ENCODE measurements at regions not wholly inside any gene's neighbourhood (a gene's known extent, or its start where the extent isn't known, plus 50 kb on each side); places are given as distances from the start of the nearest gene placed in this dataset.

DNA sequence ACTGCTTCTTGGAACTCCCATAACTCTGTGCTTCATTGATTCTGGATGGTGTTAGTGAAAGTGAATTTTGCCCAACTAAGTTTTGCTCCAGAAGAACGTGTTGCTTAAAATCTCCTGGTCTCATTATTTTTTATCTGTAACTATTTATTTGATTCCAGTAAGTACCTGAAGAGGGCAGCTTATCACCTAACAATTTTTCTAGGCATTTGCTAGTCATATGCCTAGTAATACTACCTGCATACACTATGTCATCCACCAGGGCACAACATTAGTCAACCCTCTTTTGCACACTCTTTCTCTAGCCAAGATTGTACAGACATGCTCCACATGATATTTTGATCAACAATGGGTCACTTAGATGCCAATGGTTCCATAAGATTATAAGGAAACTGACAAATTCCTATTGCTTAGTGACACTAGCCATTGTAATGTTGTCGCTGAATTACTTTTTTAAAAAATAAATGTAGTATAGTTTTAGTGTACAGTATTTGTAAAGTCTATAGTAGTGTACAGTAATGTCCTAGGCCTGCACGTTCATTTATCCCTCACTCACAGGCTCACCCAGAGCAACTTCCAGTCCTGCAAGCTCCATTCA is 499.9 kb upstream of the AADAT start:
- intact Hi-C loops (cut with micrococcal nuclease) = no loop called here
- Histone ChIP-seq H3K27ac (ENCODE audit: low read depth, low read length) (no peak overlapping the region), H3K4me3 (ENCODE audit: low read length) (no peak overlapping the region), H3K9me3 (ENCODE audit: control insufficient read depth in 2 of 3, low read length in 3 of 3) (no peaks in the 10 kb centered on the region), H3K36me3 (ENCODE audit: control insufficient read depth in 2 of 3, insufficient read depth in 3 of 3, low read length in 3 of 3) (no peaks in the 10 kb centered on the region), H3K4me1 (ENCODE audit: control insufficient read depth in 2 of 2, insufficient read depth in 2 of 2, low read length in 2 of 2) (no peaks in the 10 kb centered on the region), H3K27me3 (ENCODE audit: control insufficient read depth in 2 of 2, insufficient read depth in 2 of 2, low read length in 2 of 2) (no peaks in the 10 kb centered on the region)
- H3K27me3 Mint-ChIP-seq = no peaks in the 10 kb centered on the region
- ATAC-seq (no peak), DNase-seq (no peak)
- H3K27ac Mint-ChIP-seq = no peak overlapping the region
- POLR2A ChIA-PET = no interaction called here
- H3K4me3 Mint-ChIP-seq = no peak overlapping the region
- CTCF ChIA-PET = no interaction called here
- peaks cover 0 to 26% (median 2%) of the 10 kb centered on the region in 11 donors for H3K9me3 Mint-ChIP-seq
- H3K4me1 Mint-ChIP-seq = no peaks in the 10 kb centered on the region
- H3K36me3 Mint-ChIP-seq = no peaks in the 10 kb centered on the region

DNA sequence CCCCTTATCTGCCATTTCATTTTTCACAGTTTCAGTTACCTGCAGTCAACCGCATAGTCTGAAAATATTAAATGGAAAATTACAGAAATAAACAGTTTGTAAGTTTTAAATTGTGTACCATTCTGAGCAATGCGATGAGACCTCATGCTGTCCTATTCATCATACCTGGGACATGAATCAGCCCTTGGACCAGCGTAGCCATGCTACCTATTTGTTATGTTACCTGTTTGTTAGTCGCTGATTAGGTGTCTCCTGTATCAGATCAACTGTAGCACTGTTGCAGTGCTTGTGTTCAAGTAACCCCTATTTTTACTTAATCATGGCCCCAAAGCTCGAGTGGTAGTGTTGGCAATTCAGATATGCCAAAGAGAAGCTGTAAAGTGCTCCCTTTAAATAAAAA is 492.2 kb upstream of the AADAT start:
- H3K27me3 Mint-ChIP-seq = no peaks in the 10 kb centered on the region
- no peak overlapping the region for H3K27ac ChIP-seq (ENCODE audit: low read depth, low read length)
- no peak for DNase-seq
- ATAC-seq = no peak
- intact Hi-C loops (cut with micrococcal nuclease) = no loop called here
- no peaks in the 10 kb centered on the region for H3K36me3 Mint-ChIP-seq
- ChIA-PET CTCF (no interaction called here), POLR2A (no interaction called here)
- no peak overlapping the region for H3K27ac Mint-ChIP-seq
- no peaks in the 10 kb centered on the region for H3K9me3 ChIP-seq (ENCODE audit: control insufficient read depth in 2 of 3, low read length in 3 of 3)
- peaks cover 1 to 27% (median 9%) of the 10 kb centered on the region in 11 donors for H3K9me3 Mint-ChIP-seq
- no peaks in the 10 kb centered on the region for H3K36me3 ChIP-seq (ENCODE audit: control insufficient read depth in 2 of 3, insufficient read depth in 3 of 3, low read length in 3 of 3)
- H3K4me3 ChIP-seq (ENCODE audit: low read length) = no peak overlapping the region
- no peak overlapping the region for H3K4me3 Mint-ChIP-seq
- no peaks in the 10 kb centered on the region for H3K27me3 ChIP-seq (ENCODE audit: control insufficient read depth in 2 of 2, insufficient read depth in 2 of 2, low read length in 2 of 2)
- H3K4me1 Mint-ChIP-seq = no peaks in the 10 kb centered on the region
- H3K4me1 ChIP-seq (ENCODE audit: control insufficient read depth in 2 of 2, insufficient read depth in 2 of 2, low read length in 2 of 2) = no peaks in the 10 kb centered on the region

DNA sequence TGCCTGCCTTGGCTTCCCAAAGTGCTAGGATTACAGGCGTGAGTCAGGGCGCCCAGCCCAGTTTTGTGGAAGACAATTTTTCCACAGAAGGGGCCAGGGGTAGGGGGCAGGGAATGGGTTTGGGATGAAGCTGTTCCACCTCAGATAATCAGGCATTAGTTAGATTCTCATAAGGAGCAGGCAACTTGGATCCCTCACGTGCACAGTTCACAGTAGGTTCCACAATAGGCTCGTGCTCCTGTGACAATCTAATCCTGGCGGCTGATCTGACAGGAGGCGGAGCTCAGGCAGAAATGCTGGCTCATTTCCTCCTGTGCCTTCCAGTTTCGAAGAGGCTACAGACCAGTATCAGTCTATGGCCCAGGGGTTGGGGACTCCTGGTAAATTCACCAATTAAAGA is 491.6 kb upstream of the AADAT start:
- intact Hi-C loops (cut with micrococcal nuclease) = no loop called here
- H3K9me3 ChIP-seq (ENCODE audit: control insufficient read depth in 2 of 3, low read length in 3 of 3) = no peaks in the 10 kb centered on the region
- POLR2A ChIA-PET = no interaction called here
- H3K4me3 ChIP-seq (ENCODE audit: low read length) = no peak overlapping the region
- no peak overlapping the region for H3K27ac Mint-ChIP-seq
- CTCF ChIA-PET = no interaction called here
- H3K27me3 ChIP-seq (ENCODE audit: control insufficient read depth in 2 of 2, insufficient read depth in 2 of 2, low read length in 2 of 2) = no peaks in the 10 kb centered on the region
- H3K9me3 Mint-ChIP-seq = peaks cover 1 to 27% (median 9%) of the 10 kb centered on the region in 11 donors
- H3K4me3 Mint-ChIP-seq = no peak overlapping the region
- H3K27me3 Mint-ChIP-seq = no peaks in the 10 kb centered on the region
- H3K27ac ChIP-seq (ENCODE audit: low read depth, low read length) = no peak overlapping the region
- H3K4me1 Mint-ChIP-seq = no peaks in the 10 kb centered on the region
- ATAC-seq = no peak
- no peaks in the 10 kb centered on the region for H3K36me3 Mint-ChIP-seq
- DNase-seq = no peak
- H3K4me1 ChIP-seq (ENCODE audit: control insufficient read depth in 2 of 2, insufficient read depth in 2 of 2, low read length in 2 of 2) = no peaks in the 10 kb centered on the region
- H3K36me3 ChIP-seq (ENCODE audit: control insufficient read depth in 2 of 3, insufficient read depth in 3 of 3, low read length in 3 of 3) = no peaks in the 10 kb centered on the region

DNA sequence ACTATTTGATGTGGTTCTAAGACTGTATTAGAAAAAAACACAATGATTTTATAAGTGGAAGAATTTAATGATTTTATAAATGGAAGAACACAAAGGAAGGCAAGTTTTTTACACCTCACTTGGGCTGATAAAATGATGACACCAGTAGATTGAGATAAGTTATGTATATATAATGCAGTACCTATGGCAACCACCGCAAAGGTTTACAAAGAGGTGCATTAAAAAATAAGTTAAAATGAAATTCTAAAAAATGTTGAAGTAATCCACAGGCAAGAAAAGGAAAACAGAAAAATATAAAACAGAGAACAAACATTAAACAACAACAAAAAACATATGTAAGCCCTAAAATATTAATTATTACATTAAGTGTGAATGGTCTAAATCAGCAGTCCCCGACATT is 490.9 kb upstream of the AADAT start:
- no peaks in the 10 kb centered on the region for H3K27me3 ChIP-seq (ENCODE audit: control insufficient read depth in 2 of 2, insufficient read depth in 2 of 2, low read length in 2 of 2)
- no peaks in the 10 kb centered on the region for H3K36me3 ChIP-seq (ENCODE audit: control insufficient read depth in 2 of 3, insufficient read depth in 3 of 3, low read length in 3 of 3)
- Mint-ChIP-seq H3K27me3 (no peaks in the 10 kb centered on the region), H3K4me3 (no peak overlapping the region), H3K9me3 (peaks cover 1 to 27% (median 9%) of the 10 kb centered on the region in 11 donors), H3K27ac (no peak overlapping the region), H3K4me1 (no peaks in the 10 kb centered on the region), H3K36me3 (no peaks in the 10 kb centered on the region)
- CTCF ChIA-PET = no interaction called here
- no peaks in the 10 kb centered on the region for H3K4me1 ChIP-seq (ENCODE audit: control insufficient read depth in 2 of 2, insufficient read depth in 2 of 2, low read length in 2 of 2)
- ATAC-seq (no peak), DNase-seq (no peak)
- intact Hi-C loops (cut with micrococcal nuclease) = no loop called here
- POLR2A ChIA-PET = no interaction called here
- no peak overlapping the region for H3K4me3 ChIP-seq (ENCODE audit: low read length)
- H3K27ac ChIP-seq (ENCODE audit: low read depth, low read length) = no peak overlapping the region
- H3K9me3 ChIP-seq (ENCODE audit: control insufficient read depth in 2 of 3, low read length in 3 of 3) = no peaks in the 10 kb centered on the region

DNA sequence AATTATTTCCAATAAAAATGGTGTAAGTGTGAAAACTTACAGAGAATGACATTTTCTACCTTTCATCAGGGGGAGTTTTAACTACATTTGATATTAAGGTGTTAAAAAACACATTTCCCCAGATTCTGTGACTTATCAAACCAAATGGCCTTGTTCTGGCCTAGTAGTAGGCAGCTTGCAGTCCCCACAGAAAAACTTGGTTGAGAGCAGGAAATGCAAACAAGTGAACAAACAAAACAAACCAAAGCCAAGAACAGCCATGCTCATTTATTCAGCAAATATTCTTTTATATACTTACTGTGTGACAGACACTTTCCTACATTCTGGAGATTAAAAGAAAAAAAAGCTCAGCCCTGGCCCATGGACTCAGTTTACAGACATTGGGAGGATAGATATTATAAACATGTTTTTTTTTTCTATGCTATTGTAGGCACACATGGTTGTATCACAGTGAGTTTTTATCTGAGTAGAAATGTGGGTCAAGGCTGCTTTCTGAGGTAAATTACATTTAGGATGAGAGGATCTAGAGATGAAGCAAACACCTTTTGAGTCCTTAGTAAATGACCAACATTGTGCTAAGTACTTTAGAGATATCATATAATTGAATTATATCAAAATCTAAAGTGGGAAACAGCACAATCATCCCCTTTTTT is 449.2 kb upstream of the AADAT start:
- no peak for DNase-seq
- POLR2A ChIA-PET = no interaction called here
- no peak overlapping the region for H3K27ac ChIP-seq (ENCODE audit: low read depth, low read length)
- H3K4me1 ChIP-seq (ENCODE audit: control insufficient read depth in 2 of 2, insufficient read depth in 2 of 2, low read length in 2 of 2) = no peaks in the 10 kb centered on the region
- CTCF ChIA-PET = no interaction called here
- no peak overlapping the region for H3K27ac Mint-ChIP-seq
- no peaks in the 10 kb centered on the region for H3K9me3 ChIP-seq (ENCODE audit: control insufficient read depth in 2 of 3, low read length in 3 of 3)
- no peak overlapping the region for H3K4me3 ChIP-seq (ENCODE audit: low read length)
- no peak for ATAC-seq
- H3K36me3 Mint-ChIP-seq = no peaks in the 10 kb centered on the region
- H3K27me3 ChIP-seq (ENCODE audit: control insufficient read depth in 2 of 2, insufficient read depth in 2 of 2, low read length in 2 of 2) = no peaks in the 10 kb centered on the region
- H3K4me1 Mint-ChIP-seq = no peaks in the 10 kb centered on the region
- H3K36me3 ChIP-seq (ENCODE audit: control insufficient read depth in 2 of 3, insufficient read depth in 3 of 3, low read length in 3 of 3) = no peaks in the 10 kb centered on the region
- peaks cover 0 to 41% (median 5%) of the 10 kb centered on the region in 11 donors for H3K9me3 Mint-ChIP-seq
- H3K4me3 Mint-ChIP-seq = no peak overlapping the region
- intact Hi-C loops (cut with micrococcal nuclease) = no loop called here
- no peaks in the 10 kb centered on the region for H3K27me3 Mint-ChIP-seq

DNA sequence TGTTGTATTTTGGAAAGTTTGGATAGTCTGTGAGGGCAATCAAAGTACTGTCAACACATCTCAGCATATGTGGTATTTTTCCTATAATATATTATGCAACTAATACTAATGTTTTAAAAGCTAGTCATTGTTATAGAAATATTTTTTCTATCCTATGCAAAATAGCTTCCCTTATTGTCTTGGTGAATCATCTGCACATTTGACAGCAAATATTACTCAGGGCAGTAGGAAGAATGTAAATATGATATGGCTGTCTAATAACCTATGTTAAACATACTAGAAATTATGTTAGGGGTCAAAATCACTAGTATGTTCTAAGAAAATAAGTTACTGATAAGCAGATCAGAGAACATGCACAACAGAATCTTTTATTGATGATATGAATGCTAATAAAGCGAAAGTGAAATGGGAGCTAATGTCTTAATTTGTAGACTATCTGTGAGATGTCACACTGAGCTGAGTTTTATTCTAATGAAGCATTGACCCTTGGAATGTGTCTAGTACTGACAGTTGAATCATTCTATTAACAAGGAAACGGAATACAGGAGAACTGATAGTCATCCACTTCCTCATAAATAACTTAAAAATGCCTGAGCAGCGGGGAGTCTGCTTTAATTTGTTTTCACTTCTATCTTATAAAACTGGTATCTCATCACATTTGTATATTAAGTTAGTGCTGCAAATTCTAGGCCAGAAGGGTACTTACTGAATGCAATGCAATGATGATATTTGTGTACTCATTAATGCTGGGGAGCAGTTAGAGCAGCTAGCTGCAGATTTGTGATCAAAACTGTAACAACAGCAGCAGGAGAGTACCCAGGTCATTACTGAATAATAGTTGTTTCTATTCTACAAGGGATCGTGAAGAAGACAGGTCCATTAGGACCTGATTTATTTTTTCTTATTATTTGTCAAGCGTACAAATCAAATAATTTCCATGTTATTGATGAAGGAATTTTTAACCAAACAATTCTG is 440.3 kb upstream of the AADAT start:
- no peaks in the 10 kb centered on the region for H3K9me3 ChIP-seq (ENCODE audit: control insufficient read depth in 2 of 3, low read length in 3 of 3)
- peaks cover 0 to 13% (median 0%) of the 10 kb centered on the region in 11 donors for H3K9me3 Mint-ChIP-seq
- ChIA-PET POLR2A (no interaction called here), CTCF (no interaction called here)
- no peaks in the 10 kb centered on the region for H3K27me3 ChIP-seq (ENCODE audit: control insufficient read depth in 2 of 2, insufficient read depth in 2 of 2, low read length in 2 of 2)
- H3K27ac Mint-ChIP-seq = no peak overlapping the region
- no peak overlapping the region for H3K4me3 ChIP-seq (ENCODE audit: low read length)
- no peak overlapping the region for H3K4me3 Mint-ChIP-seq
- no peak for DNase-seq
- no peak for ATAC-seq
- no peaks in the 10 kb centered on the region for H3K36me3 ChIP-seq (ENCODE audit: control insufficient read depth in 2 of 3, insufficient read depth in 3 of 3, low read length in 3 of 3)
- H3K36me3 Mint-ChIP-seq = no peaks in the 10 kb centered on the region
- H3K27ac ChIP-seq (ENCODE audit: low read depth, low read length) = no peak overlapping the region
- no peaks in the 10 kb centered on the region for H3K27me3 Mint-ChIP-seq
- no peaks in the 10 kb centered on the region for H3K4me1 ChIP-seq (ENCODE audit: control insufficient read depth in 2 of 2, insufficient read depth in 2 of 2, low read length in 2 of 2)
- no peaks in the 10 kb centered on the region for H3K4me1 Mint-ChIP-seq
- intact Hi-C loops (cut with micrococcal nuclease) = no loop called here
